GM18517 (cell line): ENCODE measurements at regions not wholly inside any gene's neighbourhood (a gene's known extent, or its start where the extent isn't known, plus 50 kb on each side); places are given as distances from the start of the nearest gene placed in this dataset.

Source experiments
- ATAC-seq: cut with Tn5 transposase; IDR thresholded peaks from one replicate; pipeline ENCODE4 v1.9.1; 2021; ENCODE audit warnings: mild to moderate bottlenecking, moderate library complexity; ENCODE audit not compliant: unreplicated experiment

GRCh38 chr21:14736162-14736561 is 190.0 kb upstream of the SAMSN1 start:
- peak; percentile 64 for ATAC-seq

DNA sequence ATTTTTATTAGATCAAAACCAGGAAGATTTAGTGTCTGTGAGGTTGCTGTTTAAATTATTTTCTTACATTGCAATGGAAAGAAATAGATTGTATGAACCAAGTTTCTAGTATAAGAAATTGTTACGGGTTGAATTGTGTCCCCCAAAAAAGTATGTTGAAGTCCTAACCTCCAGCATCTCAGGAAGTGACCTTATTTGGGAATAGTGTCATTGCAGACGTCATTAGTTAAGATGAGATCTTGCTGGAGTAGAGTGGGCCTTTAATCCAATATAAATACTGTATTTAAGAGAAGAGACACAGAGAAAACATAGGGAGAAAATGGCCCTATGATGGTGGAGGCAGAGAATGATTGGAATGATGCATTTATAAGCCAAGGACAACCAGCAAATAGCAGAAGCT is 188.7 kb upstream of the SAMSN1 start:
- no peak for ATAC-seq

DNA sequence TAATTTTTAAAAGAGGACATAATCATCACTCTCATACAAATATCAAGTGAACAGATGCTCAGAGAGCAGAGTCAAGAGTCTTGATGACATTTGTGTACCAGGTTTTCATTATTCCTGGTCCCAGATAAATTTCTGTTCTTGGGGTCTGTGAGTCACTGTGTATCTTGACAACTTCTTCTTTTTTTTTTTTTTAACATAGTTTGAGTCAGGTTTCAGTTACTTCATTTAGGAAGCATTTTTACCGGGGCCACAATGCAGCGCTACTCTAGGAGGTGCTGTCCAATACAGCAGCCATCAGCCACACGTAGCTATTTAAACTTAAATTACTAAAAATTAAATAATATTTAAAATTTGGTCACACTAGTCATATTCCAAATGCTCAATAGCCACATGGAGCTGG is 188.1 kb upstream of the SAMSN1 start:
- ATAC-seq: no peak

DNA sequence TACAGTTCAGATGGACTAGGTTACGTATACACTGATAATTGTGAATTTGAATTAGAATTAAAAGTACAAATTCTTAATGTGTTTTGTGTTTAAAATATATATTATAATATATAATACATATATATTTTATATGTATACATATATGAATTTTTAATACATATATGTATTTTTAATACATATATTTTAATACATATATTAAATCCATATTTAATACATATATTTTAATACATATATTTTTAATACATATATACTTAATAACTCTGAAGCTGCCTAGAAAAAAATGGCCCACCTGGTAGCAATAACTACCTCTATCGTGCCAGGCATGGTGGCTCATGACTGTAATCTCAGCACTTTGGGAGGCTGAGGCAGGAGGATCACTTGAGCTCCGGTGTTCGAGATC is 179.1 kb upstream of the SAMSN1 start:
- no peak for ATAC-seq

GRCh38 chr21:14722841-14723483 is 176.8 kb upstream of the SAMSN1 start:
- no peak for ATAC-seq

- no peak for ATAC-seq
These were observed 174.1 kb upstream of the SAMSN1 start for GRCh38 chr21:14720237-14720636.

DNA sequence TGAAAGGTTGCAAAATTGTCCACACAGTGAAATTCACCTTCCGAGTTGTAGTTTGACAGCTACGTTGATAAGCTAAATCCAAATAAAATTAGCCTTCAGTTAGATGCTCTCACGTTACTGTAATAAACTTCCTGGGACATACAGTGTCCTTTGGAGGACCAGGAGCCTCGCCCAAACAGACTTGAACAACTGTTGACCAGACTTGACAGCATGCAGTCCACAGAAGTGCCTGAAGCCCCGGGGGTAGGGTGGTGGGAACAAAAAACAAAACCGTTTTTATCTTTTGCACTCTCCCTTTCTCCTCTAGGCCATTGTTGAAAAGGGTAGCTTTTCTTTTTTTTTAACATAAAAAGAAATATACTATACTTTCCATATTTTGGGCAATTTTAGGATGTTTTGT is 172.8 kb upstream of the SAMSN1 start:
- ATAC-seq: no peak

- no peak for ATAC-seq
These were observed 170.8 kb upstream of the SAMSN1 start for GRCh38 chr21:14716761-14717396.

DNA sequence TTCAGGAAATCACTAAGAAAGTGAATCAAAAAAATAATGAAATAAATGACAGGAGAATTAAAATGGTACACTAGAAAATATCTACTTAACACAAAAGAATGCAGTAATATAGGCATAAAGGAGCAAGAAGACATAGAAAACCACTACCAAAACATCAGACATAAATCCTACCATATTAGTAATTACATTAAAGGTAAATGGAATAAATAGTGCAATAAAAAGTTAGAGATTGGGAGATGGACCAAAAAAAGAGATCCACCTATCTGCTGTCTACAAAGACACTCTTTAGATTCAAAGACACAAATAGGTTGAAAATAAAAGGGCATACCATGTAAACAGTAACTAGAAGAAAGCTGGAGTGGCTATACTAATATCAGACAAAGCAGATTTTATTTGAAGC is 167.0 kb upstream of the SAMSN1 start:
- ATAC-seq: no peak

- ATAC-seq: no peak
These were observed 166.1 kb upstream of the SAMSN1 start for GRCh38 chr21:14712121-14712715.

GRCh38 chr21:14711287-14711686 is 165.2 kb upstream of the SAMSN1 start:
- no peak for ATAC-seq

DNA sequence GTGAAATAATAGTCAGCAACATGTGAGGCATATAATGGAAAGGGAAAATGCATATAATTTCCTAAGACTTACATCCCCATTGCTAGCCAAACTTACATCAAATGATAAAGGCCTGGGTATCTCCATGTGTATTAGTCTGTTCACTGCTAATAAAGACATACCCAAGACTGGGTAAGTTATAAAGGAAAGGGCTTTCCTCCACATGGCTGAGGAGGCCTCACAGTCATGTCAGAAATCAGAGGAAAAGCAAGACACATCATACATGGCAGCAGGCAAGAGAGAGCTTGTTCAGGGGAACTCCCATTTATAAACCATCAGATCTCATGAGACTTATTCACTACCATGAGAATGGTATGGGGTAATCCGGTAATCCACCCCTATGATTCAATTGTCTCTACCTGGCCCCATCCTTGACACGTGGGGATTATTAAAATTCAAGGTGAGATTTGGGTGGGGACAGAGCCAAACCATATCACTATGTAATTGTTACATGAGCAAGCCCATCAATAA is 161.5 kb upstream of the SAMSN1 start:
- ATAC-seq: no peak

- ATAC-seq: no peak
These were observed 160.8 kb upstream of the SAMSN1 start for GRCh38 chr21:14706712-14707510.

- no peak for ATAC-seq
These were observed 153.6 kb upstream of the SAMSN1 start for GRCh38 chr21:14699433-14700407.

DNA sequence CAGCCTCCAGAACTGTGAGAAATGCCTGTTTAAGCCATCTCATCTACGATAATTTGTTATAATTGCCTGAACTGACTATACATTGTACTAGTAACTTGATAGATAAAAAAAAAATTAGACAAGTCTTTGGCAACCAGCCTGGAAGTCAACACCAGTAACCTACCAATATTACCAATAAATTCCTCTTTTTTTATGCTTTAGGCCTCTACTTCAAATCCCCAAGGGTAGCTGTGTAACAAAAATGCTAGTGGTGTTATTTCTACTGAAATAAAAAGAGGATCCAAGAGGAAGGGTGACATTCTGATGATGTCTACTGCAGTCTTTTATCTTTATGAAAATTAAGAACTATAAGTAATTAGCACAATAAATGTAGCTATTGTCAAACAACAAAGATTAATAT is 151.7 kb upstream of the SAMSN1 start:
- ATAC-seq: no peak

DNA sequence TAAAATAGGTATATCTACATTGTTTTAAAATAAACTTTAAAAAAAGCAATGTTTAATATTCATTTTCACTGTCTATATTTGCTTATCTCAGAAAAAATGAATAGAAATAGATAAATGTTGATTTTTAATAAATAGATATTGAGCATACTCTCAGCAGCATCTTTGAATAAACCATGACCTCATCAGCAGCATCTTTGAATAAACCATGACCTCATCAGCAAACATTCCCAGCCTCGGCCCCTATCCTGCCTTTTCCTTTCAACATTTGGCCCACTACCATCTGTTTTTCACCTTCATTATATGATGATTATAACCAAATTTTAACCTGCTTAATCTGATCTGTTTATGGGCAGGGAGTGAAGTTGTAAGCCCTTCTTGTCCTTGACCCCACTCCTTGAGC is 148.7 kb upstream of the SAMSN1 start:
- no peak for ATAC-seq

GRCh38 chr21:14693997-14694396 is 147.9 kb upstream of the SAMSN1 start:
- ATAC-seq: no peak

- no peak for ATAC-seq
These were observed 145.8 kb upstream of the SAMSN1 start for GRCh38 chr21:14691914-14692313.

- ATAC-seq: no peak
These were observed 144.8 kb upstream of the SAMSN1 start for GRCh38 chr21:14690886-14691285.

DNA sequence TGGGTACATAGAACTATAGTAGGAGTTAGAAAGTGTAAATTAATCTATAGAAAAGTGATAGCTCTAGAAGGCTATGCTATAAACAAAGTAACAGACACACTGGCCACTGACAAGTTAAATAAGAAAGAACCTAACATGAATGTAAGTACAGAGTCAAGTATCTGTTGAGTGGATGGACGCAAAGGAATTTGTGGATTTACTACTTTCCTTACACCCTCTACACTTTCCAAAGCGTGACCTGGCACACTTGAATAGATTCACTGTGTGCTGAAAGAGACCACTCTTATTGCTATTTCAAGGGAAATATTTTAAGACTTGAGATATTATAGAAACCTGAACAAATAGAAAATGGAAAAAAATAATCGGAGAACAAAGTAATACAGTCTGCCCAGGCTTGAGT is 142.8 kb upstream of the SAMSN1 start:
- ATAC-seq: no peak
